22Rv1 (cell line): ENCODE measurements at regions not wholly inside any gene's neighbourhood (a gene's known extent, or its start where the extent isn't known, plus 50 kb on each side); places are given as distances from the start of the nearest gene placed in this dataset.

Experiments used
- H3K27ac ChIP-seq: fragments of 450-650 bp; 2 replicates; pipeline ENCODE4 v1.5.1; 2017
- CTCF ChIP-seq: fragments of 450-650 bp; IDR thresholded peaks from 2 replicates; pipeline ENCODE4 v1.5.1; 2017; ENCODE audit warnings: mild to moderate bottlenecking
- ZFX ChIP-seq: fragments of 450-650 bp; IDR thresholded peaks from 2 replicates; pipeline ENCODE4 v1.6.1; 2017; ENCODE audit warnings: antibody characterized with exemption, borderline replicate concordance

DNA sequence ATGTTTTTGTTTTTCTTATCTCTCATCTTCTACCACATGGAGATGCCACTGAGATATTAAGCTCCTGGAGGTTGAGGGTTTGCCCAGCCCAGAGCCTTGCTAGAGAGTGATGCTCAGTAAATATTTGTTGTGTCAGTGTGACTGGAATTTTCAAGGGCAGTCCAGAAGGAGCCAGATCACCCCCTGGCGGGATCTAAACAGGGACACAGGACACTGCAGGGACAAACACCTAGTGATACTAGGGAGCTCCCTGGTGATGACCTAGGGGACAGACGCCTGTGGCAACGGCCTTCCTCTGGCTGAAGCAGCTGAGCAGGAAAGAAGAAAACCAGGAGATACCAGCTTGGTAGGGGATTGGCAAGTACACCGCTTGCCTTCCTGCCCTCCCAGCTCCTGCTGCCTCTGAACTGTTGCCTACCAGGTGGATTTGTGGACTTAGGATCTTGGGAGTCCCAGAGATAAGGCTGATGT, 714.4 kb upstream of the TBX3 start:
- peak overlapping the region; percentile 41 for H3K27ac ChIP-seq
- TF ChIP-seq ZFX = no peak
- peak; percentile 74 for TF ChIP-seq CTCF

DNA sequence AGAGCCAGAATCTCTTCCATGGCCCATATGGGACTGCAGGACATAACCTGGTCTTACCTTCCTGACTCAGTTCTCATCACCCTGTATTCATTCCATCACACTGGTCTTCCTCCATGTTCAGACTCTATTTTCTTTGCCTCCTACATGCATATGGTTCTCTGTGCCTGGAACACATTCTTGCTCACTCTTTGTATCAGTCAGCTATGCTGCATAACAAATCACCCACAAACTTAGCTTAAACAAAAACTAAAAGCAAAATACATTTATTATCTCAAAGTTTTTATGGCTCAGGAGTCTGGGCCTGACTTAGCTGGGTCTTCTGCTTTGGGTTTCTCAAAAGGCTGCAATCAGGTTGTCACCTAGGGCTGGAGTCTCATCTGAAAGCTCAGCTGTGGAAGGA, 712.6 kb upstream of the TBX3 start:
- H3K27ac ChIP-seq = no peak overlapping the region
- TF ChIP-seq ZFX (no peak), CTCF (no peak)

DNA sequence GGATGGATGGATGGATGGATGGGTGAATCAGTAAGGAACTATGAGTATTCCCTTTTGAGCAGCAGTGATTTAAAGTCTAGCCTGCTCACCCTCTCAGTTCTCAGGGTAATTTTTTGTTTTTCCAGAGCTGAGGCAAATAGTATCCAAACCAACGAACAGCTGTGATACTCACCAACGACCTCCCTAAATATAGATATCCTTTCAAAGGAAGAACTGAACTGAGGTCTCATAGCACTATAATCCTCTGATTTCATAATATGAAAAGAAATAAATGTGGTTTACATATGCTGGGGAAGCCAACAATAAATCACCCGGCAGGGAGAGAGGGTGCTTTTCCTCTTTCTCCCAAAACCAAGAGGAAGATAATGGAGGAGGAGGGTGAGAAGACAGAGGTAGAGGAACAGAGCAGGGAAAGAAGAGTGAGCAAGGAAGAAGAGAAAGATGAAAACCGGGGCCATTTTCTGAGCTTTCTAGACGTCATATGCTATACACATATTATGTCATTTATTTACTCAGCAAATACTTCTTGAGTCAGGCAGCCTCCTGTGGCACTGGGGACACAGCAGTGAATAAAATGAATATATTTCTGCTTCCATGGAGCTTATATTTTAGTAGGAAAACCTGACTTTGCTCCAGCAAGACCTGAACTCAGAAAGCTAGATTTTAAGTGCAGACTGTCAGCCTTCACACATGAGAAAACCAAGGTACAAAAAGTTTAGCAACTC, 710.7 kb upstream of the TBX3 start:
- TF ChIP-seq CTCF (no peak), ZFX (no peak)

GRCh38 chr12:115388139-115388538, 704.2 kb upstream of the TBX3 start:
- no peak overlapping the region for H3K27ac ChIP-seq

More for the DNA sequence above, 710.7 kb upstream of the TBX3 start:
- peak overlapping the region; percentile 38 for H3K27ac ChIP-seq

DNA sequence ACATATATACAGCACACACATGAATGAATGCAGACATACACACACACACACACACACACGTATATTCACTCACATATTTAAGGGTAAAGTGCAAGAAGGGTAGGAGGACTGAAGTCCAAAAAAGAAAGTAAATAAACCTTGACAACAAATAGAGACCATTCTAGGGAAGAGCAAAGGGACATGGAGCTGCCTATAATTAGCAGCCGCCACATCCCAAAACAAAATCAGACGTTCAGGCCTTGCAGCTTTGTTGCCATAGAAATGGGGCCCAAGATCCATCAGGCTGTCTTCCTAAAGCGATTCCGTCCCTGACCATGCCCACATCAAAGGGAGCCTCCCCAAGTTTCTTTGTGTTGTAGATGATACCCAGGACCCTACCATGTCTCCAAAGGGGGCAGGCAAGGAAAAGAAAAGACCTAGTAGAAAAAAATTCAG, 703.5 kb upstream of the TBX3 start:
- H3K27ac ChIP-seq = no peak overlapping the region
- no peak for TF ChIP-seq CTCF
- TF ChIP-seq ZFX = no peak

More at GRCh38 chr12:115388139-115388538, 704.2 kb upstream of the TBX3 start:
- TF ChIP-seq CTCF (no peak), ZFX (no peak)

GRCh38 chr12:115386946-115387345, 703.0 kb upstream of the TBX3 start:
- H3K27ac ChIP-seq = no peak overlapping the region
- TF ChIP-seq CTCF (no peak), ZFX (no peak)

DNA sequence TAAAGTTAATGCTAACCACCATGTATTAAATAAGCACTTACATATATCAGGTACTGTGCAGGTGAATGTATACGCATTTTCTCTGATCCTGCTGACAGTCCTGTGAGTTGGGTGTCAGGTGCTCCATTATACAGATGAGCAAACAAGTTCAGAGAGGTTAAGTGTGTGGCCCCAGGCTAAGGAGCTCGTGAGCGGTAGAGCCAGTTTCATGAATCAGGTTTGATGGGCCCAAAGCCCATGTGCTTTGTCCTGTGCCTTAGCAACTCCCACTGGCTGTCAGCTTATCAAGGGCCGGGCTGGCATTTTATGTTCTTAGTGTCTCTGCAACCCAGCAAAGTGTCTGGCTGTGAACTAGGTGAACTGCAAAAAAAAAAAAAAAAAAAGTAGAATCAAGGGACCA, 701.2 kb upstream of the TBX3 start:
- no peak overlapping the region for H3K27ac ChIP-seq
- TF ChIP-seq ZFX (no peak), CTCF (no peak)
